Stimulated activated CD4-positive, alpha-beta T cell treated with anti-CD3 and anti-CD28 coated beads, Interleukin-1b, Interleukin-23, amount 100 ng/mL, for 4 hours (primary cell): ENCODE measurements at regions not wholly inside any gene's neighbourhood (a gene's known extent, or its start where the extent isn't known, plus 50 kb on each side); places are given as distances from the start of the nearest gene placed in this dataset.
"Not testable (repeated sequence)": the region's sequence is repeated elsewhere in the genome, so short reads cannot be mapped to it uniquely, and the experiment has no call there.

Experiments used
- DNase-seq, 2 donors: peaks; one replicate each; pipeline ENCODE4 v3.0.0-alpha.2; 2020; ENCODE audit warnings: low read depth in 2 of 2

DNA sequence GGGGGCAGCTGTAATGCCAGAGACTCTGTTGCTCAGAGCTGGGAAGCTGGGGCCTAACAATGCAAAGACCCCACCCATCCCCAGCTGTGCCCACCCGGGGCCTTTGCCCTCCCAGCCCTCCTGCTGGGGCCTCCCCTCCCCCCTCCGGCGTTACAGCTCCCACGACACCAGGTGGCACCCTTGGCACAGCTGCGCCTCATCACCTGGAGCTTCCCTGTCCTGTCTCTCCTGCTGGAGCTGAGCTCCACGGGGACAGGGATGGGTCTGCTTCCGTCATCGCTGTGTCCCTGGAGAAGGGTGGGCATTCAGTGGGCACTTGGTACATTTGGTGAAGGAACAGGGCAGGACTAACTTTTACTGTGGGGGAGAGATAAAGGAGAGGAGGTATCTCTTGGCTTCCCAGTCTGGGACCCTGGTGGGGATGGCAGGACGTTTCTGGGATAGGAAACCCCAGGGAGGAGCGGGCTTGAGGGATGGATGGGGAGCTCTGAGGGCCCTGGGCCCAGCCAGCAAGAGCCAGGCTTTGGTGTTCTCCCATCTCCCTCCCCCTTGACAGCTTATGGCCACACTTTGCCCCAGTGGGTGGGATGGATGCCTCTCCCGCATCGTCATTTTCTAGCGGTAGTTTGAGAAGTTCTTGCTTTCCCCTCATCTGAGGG lies 453.2 kb downstream of the PTPRU start:
- no peak for DNase-seq

DNA sequence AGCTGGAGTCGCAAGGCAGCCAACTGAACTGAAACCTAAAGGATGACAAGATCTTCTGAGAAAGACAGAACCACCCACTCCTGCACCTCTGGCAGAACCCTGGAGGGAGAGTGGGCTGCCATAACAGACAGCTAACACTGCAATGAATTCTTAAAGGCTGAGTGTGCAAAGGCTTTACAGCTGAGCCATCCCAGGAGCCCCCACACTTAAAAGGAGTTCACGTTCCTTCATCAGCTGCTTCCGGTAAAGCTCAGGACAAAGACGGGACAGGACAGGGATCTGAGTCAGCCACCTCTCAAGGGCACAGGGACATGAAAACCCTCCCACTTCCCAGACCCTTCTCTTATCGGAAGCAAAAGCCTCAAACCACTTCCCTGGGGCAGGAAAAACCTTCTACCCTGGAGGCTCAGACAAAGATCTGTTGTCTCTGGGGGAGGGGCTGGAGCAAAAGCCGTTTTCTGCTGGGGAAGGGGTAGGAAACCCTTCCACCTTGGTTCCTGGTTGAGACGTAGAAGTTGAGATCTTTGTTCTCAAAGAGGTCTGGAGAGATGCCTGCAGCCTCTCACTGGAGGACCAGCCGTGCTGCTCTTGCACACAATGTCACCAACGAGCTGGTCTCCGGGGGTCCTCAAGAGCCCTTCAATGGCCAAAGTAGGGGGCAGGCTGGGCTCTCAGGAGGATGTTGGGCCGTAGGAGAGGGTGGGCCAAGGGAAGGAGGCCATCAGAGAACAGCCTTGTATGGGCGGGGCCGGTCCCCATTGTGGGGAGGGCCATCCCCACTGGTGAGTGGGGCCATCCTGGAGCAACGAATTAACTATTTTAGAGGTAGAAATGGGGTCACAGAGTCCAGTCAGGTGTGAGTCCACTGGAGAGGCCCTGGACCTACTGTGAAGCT lies 452.4 kb downstream of the PTPRU start:
- no peak for DNase-seq

DNA sequence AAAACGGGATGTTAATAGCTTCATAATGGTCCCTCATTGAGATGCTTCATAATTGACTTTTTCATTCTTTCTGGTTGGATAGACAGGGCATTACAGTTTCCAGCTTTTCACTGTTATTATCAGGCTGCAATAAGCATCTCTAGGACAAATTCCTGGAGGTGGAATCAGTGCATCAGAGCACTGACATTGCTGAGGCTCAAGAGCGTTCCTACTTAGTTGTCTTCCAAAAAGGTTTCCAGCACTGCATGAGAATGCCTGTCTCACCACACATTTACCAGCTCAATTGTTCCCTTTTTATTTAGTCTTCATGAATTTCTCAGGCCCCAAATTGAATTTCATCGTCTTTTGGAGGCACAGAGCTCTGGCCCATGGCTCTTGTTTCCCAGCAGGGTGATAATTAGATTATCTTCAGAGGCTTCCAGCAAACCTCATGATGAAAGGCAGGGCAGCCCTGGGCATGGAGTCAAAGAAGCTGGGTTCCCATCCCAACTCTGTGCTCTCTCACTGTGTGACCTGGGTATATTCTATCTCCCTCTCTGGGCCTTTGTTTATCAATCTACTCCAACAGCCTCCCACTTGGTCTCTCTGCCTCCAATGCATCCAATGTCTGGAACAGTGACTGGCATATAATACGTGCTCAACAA lies 451.4 kb downstream of the PTPRU start:
- DNase-seq: no peak

- no peak for DNase-seq
These were observed 450.8 kb downstream of the PTPRU start for GRCh38 chr1:29687166-29687565.

- no peak for DNase-seq
These were observed 449.9 kb downstream of the PTPRU start for GRCh38 chr1:29686012-29686930.

DNA sequence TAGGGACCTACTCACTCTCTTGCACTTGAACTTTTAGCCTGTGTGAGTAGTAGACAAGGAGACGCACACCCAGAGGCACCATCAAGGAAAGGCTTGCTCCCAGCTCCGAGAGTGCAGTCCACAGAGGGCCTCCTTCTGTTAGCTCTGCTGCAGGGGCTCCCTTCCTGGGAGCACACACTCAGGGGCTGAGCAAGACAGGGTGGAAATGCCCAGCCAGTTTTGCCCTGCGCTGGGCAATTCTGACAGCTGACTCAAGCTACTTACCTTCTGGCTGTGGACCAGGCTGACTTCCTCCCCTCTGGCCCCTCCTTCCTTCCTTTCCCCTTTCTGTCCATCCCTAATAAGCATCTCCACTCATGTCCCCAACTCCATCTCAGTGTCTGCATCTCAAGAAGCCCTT lies 449.1 kb downstream of the PTPRU start:
- no peak for DNase-seq

DNA sequence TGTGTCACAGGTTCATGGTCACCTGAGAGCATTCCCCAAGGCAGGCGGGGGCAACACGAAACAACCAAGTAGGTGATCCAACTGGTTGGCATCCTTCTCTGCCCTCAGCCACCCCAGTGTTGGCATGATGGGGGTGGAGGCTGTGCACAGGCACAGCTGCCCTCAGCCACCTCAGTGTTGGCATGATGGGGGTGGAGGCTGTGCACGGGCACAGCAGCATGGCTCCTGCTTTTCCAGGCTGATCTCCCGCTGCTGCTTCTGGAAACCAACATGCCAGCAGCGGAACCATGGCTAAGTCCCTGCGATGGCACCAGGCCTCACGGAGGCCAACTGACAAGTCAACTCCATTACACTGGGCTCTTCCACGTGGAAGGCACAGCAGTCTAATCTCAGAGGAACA lies 447.8 kb downstream of the PTPRU start:
- DNase-seq: no peak

GRCh38 chr1:29683472-29683871 lies 447.1 kb downstream of the PTPRU start:
- no peak for DNase-seq

DNA sequence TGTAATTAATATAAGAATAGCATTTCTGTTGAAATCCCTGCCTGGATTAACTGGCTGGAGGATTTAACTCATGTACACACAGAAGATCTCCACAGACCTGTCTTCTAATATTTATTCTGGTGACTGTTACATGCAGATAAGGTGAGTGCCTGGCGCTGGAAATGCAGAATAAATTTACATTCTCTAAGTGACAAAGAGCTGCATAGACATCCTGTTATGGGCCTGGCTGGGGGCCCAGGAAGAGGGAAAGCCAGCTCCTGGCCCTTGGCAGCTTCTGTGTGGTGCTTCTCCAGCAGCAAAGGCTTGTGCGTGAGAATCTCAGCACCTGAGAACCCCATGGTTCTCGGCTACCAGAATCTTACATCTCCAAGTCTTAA lies 446.6 kb downstream of the PTPRU start:
- DNase-seq: no peak

GRCh38 chr1:29682171-29682918 lies 446.0 kb downstream of the PTPRU start:
- no peak for DNase-seq

- not testable (repeated sequence) for DNase-seq
These were observed 445.1 kb downstream of the PTPRU start for GRCh38 chr1:29681416-29681815.

DNA sequence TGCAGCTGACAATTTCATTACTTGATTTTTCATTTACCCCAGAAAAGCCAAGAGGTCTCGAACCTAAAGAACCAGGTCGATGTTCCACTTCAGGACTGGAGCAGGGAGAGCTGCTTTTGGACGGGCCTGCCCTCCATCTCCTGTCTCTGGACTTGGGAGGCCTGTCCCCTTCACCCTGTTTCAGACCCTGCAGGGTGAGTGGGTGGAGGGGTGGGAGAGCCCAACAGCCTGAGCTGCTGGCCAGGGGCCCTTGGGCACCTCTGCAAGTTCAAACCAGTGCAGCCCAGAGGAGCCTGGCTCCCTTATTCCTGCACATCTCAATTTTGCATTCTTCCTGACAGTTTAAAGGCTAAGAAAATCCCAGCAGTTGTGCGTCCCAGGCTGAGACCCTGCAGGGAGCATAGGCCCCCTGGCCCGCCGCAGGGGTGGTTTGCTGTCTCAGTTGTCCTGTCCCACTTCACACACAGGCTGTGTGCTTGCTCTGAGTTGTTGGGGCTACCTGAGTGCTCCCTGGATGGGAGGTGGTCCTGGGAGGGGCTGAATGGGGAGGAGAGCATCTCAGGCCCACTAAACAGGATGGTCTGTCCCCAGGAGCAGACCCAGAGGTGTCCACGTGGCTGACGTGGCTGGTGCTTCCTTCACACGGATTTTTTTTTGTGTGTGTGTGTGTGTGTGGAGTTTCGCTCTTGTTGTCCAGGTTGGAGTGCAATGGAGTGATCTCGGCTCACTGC lies 443.7 kb downstream of the PTPRU start:
- no peak for DNase-seq

DNA sequence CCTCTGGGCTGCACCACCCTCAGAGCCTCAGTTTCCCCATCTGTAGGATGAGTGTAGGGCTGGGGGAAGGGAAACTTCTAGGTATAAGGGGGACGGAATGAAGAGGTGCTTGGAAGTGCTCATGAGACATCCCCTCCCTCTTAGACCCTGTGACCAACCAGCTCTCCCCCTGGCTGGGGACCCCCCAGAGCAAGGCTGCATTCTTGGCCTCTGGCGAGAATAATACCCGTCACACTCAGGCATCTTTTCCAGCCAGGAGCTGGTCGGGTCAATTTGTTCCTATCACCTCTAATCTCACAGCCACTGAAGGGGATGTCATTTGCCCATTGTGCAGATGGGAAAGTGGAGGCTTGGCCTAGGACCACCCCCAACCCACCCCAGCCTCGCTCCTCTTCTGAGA lies 443.0 kb downstream of the PTPRU start:
- DNase-seq: no peak

- no peak for DNase-seq
These were observed 441.0 kb downstream of the PTPRU start for GRCh38 chr1:29677028-29678024.

- DNase-seq: no peak
These were observed 440.2 kb downstream of the PTPRU start for GRCh38 chr1:29676496-29676895.

GRCh38 chr1:29675481-29676263 lies 439.4 kb downstream of the PTPRU start:
- DNase-seq: no peak

- no peak for DNase-seq
These were observed 438.5 kb downstream of the PTPRU start for GRCh38 chr1:29674627-29675326.
